ENCODE measurements at regions not wholly inside any gene's neighbourhood (a gene's known extent, or its start where the extent isn't known, plus 50 kb on each side); places are given as distances from the start of the nearest gene placed in this dataset.
"Not testable (repeated sequence)": the region's sequence is repeated elsewhere in the genome, so short reads cannot be mapped to it uniquely, and the experiment has no call there.

DNA sequence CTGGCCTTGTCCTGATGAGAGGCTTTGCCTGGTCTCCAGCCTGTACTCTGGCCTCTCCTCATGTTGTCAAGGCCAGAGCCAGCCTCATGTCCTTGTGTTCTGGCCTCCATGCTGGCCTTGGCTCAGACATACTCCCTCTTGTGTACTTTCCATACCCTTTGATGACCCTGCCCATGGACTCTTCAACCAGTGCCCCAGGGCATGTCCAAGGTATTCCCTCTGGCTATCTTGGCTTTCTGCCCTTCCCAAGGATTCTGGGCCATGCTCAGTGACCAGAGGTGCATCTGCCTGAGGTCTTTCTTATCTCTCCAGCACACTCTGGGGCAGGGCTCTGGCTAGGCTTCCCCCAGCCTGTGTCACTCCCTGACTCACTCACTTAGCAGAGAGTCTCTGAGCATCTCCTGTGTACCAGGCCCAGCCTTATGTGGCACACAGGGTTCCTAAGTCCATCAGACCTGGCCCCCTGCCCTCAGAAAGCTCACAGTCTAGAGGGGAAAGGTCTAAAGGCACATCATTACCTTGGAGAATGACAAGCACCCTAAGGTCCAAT is 141.4 kb upstream of the GRIK3 start:
- Histone ChIP-seq H3K27me3 (ENCODE audit: control insufficient read depth, insufficient read depth, low read length) (no peaks in the 10 kb centered on the region), H3K4me3 (ENCODE audit: low read length) (no peak overlapping the region), H3K27ac (ENCODE audit: low read length) (no peak overlapping the region), H3K9me3 (ENCODE audit: control insufficient read depth, low read depth, low read length) (no peaks in the 10 kb centered on the region), H3K36me3 (ENCODE audit: control insufficient read depth, insufficient read depth, low read length) (no peaks in the 10 kb centered on the region), H3K4me1 (ENCODE audit: control insufficient read depth, insufficient read depth, low read length) (no peaks in the 10 kb centered on the region)
- DNase-seq, result no peak

- Histone ChIP-seq H3K27ac (ENCODE audit: low read length) (no peak overlapping the region), H3K27me3 (ENCODE audit: control insufficient read depth, insufficient read depth, low read length) (no peaks in the 10 kb centered on the region), H3K4me1 (ENCODE audit: control insufficient read depth, insufficient read depth, low read length) (no peaks in the 10 kb centered on the region), H3K4me3 (ENCODE audit: low read length) (no peak overlapping the region), H3K36me3 (ENCODE audit: control insufficient read depth, insufficient read depth, low read length) (no peaks in the 10 kb centered on the region), H3K9me3 (ENCODE audit: control insufficient read depth, low read depth, low read length) (no peaks in the 10 kb centered on the region)
- no peak for DNase-seq
- WGBS (ENCODE audit: insufficient coverage, low lambda C conversion rate), result no CpG with 5 or more reads among the region's 1 CpG
Measured at GRCh38 chr1:37176269-37176668, 142.0 kb upstream of the GRIK3 start.

- no CpG with 5 or more reads among the region's 10 CpGs for WGBS (ENCODE audit: insufficient coverage, low lambda C conversion rate)
- Histone ChIP-seq H3K27me3 (ENCODE audit: control insufficient read depth, insufficient read depth, low read length) (no peaks in the 10 kb centered on the region), H3K27ac (ENCODE audit: low read length) (no peak overlapping the region), H3K9me3 (ENCODE audit: control insufficient read depth, low read depth, low read length) (no peaks in the 10 kb centered on the region), H3K36me3 (ENCODE audit: control insufficient read depth, insufficient read depth, low read length) (no peaks in the 10 kb centered on the region), H3K4me1 (ENCODE audit: control insufficient read depth, insufficient read depth, low read length) (no peaks in the 10 kb centered on the region), H3K4me3 (ENCODE audit: low read length) (no peak overlapping the region)
- no peak for DNase-seq
Measured at GRCh38 chr1:37177230-37177864, 143.0 kb upstream of the GRIK3 start.

DNA sequence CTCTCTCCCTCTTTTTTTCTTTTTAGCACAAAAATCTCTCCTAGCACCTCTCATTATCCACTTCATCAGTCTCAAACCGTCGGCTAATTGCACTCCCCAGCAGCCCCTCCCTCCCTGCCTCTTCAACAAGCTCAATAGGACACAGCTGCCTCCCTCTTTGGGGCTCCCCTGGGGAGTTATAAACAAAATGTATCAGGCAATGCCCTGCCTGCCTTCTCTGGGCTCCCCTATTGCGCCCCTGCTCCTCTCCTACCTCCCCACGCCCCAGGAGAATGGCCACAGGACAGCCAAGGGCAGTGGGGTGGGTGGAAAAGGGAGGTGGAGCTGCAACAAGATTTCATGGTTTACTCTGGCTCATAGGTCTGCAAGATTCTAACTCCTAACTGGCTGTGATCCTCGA is 147.1 kb upstream of the GRIK3 start:
- Histone ChIP-seq H3K27ac (ENCODE audit: low read length) (no peak overlapping the region), H3K27me3 (ENCODE audit: control insufficient read depth, insufficient read depth, low read length) (no peaks in the 10 kb centered on the region), H3K4me3 (ENCODE audit: low read length) (no peak overlapping the region), H3K36me3 (ENCODE audit: control insufficient read depth, insufficient read depth, low read length) (no peaks in the 10 kb centered on the region), H3K4me1 (ENCODE audit: control insufficient read depth, insufficient read depth, low read length) (no peaks in the 10 kb centered on the region), H3K9me3 (ENCODE audit: control insufficient read depth, low read depth, low read length) (no peaks in the 10 kb centered on the region)
- no CpG with 5 or more reads among the region's 5 CpGs for WGBS (ENCODE audit: insufficient coverage, low lambda C conversion rate)
- DNase-seq, result no peak

GRCh38 chr1:37184789-37185188 is 150.5 kb upstream of the GRIK3 start:
- DNase-seq, result no peak
- 60% methylated on average over 1 of the region's 1 CpG for WGBS (ENCODE audit: insufficient coverage, low lambda C conversion rate)
- no peaks in the 10 kb centered on the region for H3K27me3 ChIP-seq (ENCODE audit: control insufficient read depth, insufficient read depth, low read length)
- H3K27ac ChIP-seq (ENCODE audit: low read length), result no peak overlapping the region
- no peaks in the 10 kb centered on the region for H3K4me1 ChIP-seq (ENCODE audit: control insufficient read depth, insufficient read depth, low read length)
- H3K36me3 ChIP-seq (ENCODE audit: control insufficient read depth, insufficient read depth, low read length), result no peaks in the 10 kb centered on the region
- H3K4me3 ChIP-seq (ENCODE audit: low read length), result no peak overlapping the region
- no peaks in the 10 kb centered on the region for H3K9me3 ChIP-seq (ENCODE audit: control insufficient read depth, low read depth, low read length)

GRCh38 chr1:37186246-37186756 is 152.0 kb upstream of the GRIK3 start:
- Histone ChIP-seq H3K36me3 (ENCODE audit: control insufficient read depth, insufficient read depth, low read length) (no peaks in the 10 kb centered on the region), H3K4me1 (ENCODE audit: control insufficient read depth, insufficient read depth, low read length) (no peaks in the 10 kb centered on the region), H3K9me3 (ENCODE audit: control insufficient read depth, low read depth, low read length) (no peaks in the 10 kb centered on the region), H3K4me3 (ENCODE audit: low read length) (no peak overlapping the region), H3K27me3 (ENCODE audit: control insufficient read depth, insufficient read depth, low read length) (no peaks in the 10 kb centered on the region), H3K27ac (ENCODE audit: low read length) (no peak overlapping the region)
- no peak for DNase-seq
- 100% methylated on average over 1 of the region's 1 CpG for WGBS (ENCODE audit: insufficient coverage, low lambda C conversion rate)

GRCh38 chr1:37189111-37189510 is 154.8 kb upstream of the GRIK3 start:
- DNase-seq, result no peak
- Histone ChIP-seq H3K4me1 (ENCODE audit: control insufficient read depth, insufficient read depth, low read length) (no peaks in the 10 kb centered on the region), H3K27me3 (ENCODE audit: control insufficient read depth, insufficient read depth, low read length) (no peaks in the 10 kb centered on the region), H3K36me3 (ENCODE audit: control insufficient read depth, insufficient read depth, low read length) (no peaks in the 10 kb centered on the region), H3K9me3 (ENCODE audit: control insufficient read depth, low read depth, low read length) (no peaks in the 10 kb centered on the region), H3K4me3 (ENCODE audit: low read length) (no peak overlapping the region), H3K27ac (ENCODE audit: low read length) (no peak overlapping the region)
- no CpG with 5 or more reads among the region's 3 CpGs for WGBS (ENCODE audit: insufficient coverage, low lambda C conversion rate)

DNA sequence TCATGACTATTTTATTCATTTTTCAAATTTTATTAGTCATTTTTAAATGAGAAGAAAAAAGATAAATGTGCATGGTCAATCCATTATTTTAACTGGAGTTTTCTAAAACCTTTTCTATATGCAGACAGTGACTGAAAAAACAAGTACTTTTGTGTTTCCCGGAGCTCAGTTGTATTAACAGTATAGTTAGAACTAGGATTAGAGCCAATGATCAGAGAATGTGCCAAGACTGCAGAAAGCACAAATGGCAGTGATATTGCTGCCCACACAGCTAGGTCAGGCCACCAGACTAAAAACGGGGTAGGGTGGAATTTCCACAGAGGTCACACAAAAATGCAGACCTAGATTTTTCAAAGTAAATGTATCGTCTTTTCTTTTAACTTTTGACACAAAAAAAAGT is 163.1 kb upstream of the GRIK3 start:
- 90% methylated on average over 1 of the region's 3 CpGs for WGBS (ENCODE audit: insufficient coverage, low lambda C conversion rate)
- no peaks in the 10 kb centered on the region for H3K36me3 ChIP-seq (ENCODE audit: control insufficient read depth, insufficient read depth, low read length)

GRCh38 chr1:37214305-37214704 is 180.0 kb upstream of the GRIK3 start:
- DNase-seq; H3K27ac ChIP-seq (ENCODE audit: low read length); H3K4me3 ChIP-seq (ENCODE audit: low read length); H3K36me3 ChIP-seq (ENCODE audit: control insufficient read depth, insufficient read depth, low read length); H3K9me3 ChIP-seq (ENCODE audit: control insufficient read depth, low read depth, low read length); H3K27me3 ChIP-seq (ENCODE audit: control insufficient read depth, insufficient read depth, low read length); H3K4me1 ChIP-seq (ENCODE audit: control insufficient read depth, insufficient read depth, low read length): not testable (repeated sequence)
- no CpG with 5 or more reads among the region's 5 CpGs for WGBS (ENCODE audit: insufficient coverage, low lambda C conversion rate)

More for the DNA sequence above, 163.1 kb upstream of the GRIK3 start:
- H3K4me3 ChIP-seq (ENCODE audit: low read length), result no peak overlapping the region
- no peak for DNase-seq
- no peak overlapping the region for H3K27ac ChIP-seq (ENCODE audit: low read length)
- no peaks in the 10 kb centered on the region for H3K27me3 ChIP-seq (ENCODE audit: control insufficient read depth, insufficient read depth, low read length)
- no peaks in the 10 kb centered on the region for H3K9me3 ChIP-seq (ENCODE audit: control insufficient read depth, low read depth, low read length)
- H3K4me1 ChIP-seq (ENCODE audit: control insufficient read depth, insufficient read depth, low read length), result no peaks in the 10 kb centered on the region

DNA sequence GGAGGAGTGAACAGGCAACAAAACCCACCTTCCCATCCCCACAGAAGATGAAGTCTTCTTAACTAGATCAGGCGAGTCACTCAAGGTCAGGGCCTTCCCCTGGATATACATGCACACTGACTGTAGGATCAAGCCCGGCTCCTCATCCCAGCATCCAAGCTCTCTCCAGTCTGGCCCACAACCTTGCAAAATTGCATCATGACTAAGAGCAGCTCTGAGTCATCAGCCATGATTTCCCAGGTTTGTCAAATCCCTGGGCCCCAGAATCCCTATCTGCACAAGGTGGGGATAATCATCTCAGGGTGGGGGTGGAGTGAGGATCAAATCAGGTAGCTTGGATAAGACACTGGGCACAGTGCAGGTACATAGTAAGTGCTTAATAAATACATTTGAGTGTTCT is 199.3 kb upstream of the GRIK3 start:
- H3K27me3 ChIP-seq (ENCODE audit: control insufficient read depth, insufficient read depth, low read length), result no peaks in the 10 kb centered on the region
- no peak overlapping the region for H3K27ac ChIP-seq (ENCODE audit: low read length)
- no peak overlapping the region for H3K4me3 ChIP-seq (ENCODE audit: low read length)
- no CpG with 5 or more reads among the region's 2 CpGs for WGBS (ENCODE audit: insufficient coverage, low lambda C conversion rate)
- no peaks in the 10 kb centered on the region for H3K36me3 ChIP-seq (ENCODE audit: control insufficient read depth, insufficient read depth, low read length)
- H3K4me1 ChIP-seq (ENCODE audit: control insufficient read depth, insufficient read depth, low read length), result no peaks in the 10 kb centered on the region
- DNase-seq, result no peak
- no peaks in the 10 kb centered on the region for H3K9me3 ChIP-seq (ENCODE audit: control insufficient read depth, low read depth, low read length)

GRCh38 chr1:37234941-37235418 is 200.7 kb upstream of the GRIK3 start:
- no peak overlapping the region for H3K4me3 ChIP-seq (ENCODE audit: low read length)
- no peaks in the 10 kb centered on the region for H3K9me3 ChIP-seq (ENCODE audit: control insufficient read depth, low read depth, low read length)
- H3K27me3 ChIP-seq (ENCODE audit: control insufficient read depth, insufficient read depth, low read length), result no peaks in the 10 kb centered on the region
- no peaks in the 10 kb centered on the region for H3K36me3 ChIP-seq (ENCODE audit: control insufficient read depth, insufficient read depth, low read length)
- H3K27ac ChIP-seq (ENCODE audit: low read length), result no peak overlapping the region
- no peak for DNase-seq
- 30% methylated on average over 2 of the region's 12 CpGs for WGBS (ENCODE audit: insufficient coverage, low lambda C conversion rate)
- no peaks in the 10 kb centered on the region for H3K4me1 ChIP-seq (ENCODE audit: control insufficient read depth, insufficient read depth, low read length)

Measured in large intestine (tissue), 3 donors.